Endothelial cell of umbilical vein (primary cell): ENCODE measurements at regions not wholly inside any gene's neighbourhood (a gene's known extent, or its start where the extent isn't known, plus 50 kb on each side); places are given as distances from the start of the nearest gene placed in this dataset.

Experiments used
- EZH2 ChIP-seq: IDR thresholded peaks from 2 replicates; pipeline ENCODE4 v1.6.1; 2012; ENCODE audit warnings: borderline replicate concordance, low read depth, mild to moderate bottlenecking, moderate library complexity, low read length, inconsistent platforms; ENCODE audit not compliant: severe bottlenecking
- FOS ChIP-seq: IDR thresholded peaks from 2 replicates; pipeline ENCODE4 v1.6.1; 2011; ENCODE audit warnings: mild to moderate bottlenecking, low read length, moderate library complexity, borderline replicate concordance; ENCODE audit not compliant: insufficient read depth
- GATA2 ChIP-seq: IDR thresholded peaks from 2 replicates; pipeline ENCODE4 v1.7.0; 2011; ENCODE audit warnings: low read depth, mild to moderate bottlenecking, moderate library complexity, mixed read lengths, low read length; ENCODE audit not compliant: insufficient read length, insufficient read depth
- JUN ChIP-seq: IDR thresholded peaks from 2 replicates; pipeline ENCODE4 v1.6.1; 2011; ENCODE audit warnings: borderline replicate concordance, low read depth; ENCODE audit not compliant: insufficient read length, insufficient read depth
- MYC ChIP-seq: IDR thresholded peaks from one replicate; pipeline ENCODE4 v1.6.1; 2011; ENCODE audit warnings: mild to moderate bottlenecking, low read depth, low read length
- POLR2A ChIP-seq: IDR thresholded peaks from 2 replicates; pipeline ENCODE4 v1.6.1; 2012; ENCODE audit warnings: low read depth, mild to moderate bottlenecking, control low read depth, low read length
- POLR2AphosphoS5 ChIP-seq: IDR thresholded peaks from 2 replicates; pipeline ENCODE4 v1.6.1; 2012; ENCODE audit warnings: low read depth, mild to moderate bottlenecking, control low read depth, low read length, moderate library complexity; ENCODE audit not compliant: insufficient read depth
- TF ChIP-seq, protein P1 (sequence below), 2 donors: IDR thresholded peaks; 1 replicate in 1 of 2; 2 replicates in 1 of 2; pipeline ENCODE4 v1.5.1; 2011; ENCODE audit warnings: low read length in 2 of 2, mild to moderate bottlenecking in 2 of 2, moderate library complexity in 2 of 2, control low read depth in 1 of 2, inconsistent platforms in 1 of 2, low read depth in 1 of 2; ENCODE audit not compliant: insufficient read depth in 1 of 2; ENCODE audit errors: extremely low read depth in 1 of 2
- TF ChIP-seq, protein P2 (sequence below): IDR thresholded peaks from 2 replicates; pipeline ENCODE4 v1.6.1; 2011; ENCODE audit not compliant: insufficient read depth, insufficient read length

DNA sequence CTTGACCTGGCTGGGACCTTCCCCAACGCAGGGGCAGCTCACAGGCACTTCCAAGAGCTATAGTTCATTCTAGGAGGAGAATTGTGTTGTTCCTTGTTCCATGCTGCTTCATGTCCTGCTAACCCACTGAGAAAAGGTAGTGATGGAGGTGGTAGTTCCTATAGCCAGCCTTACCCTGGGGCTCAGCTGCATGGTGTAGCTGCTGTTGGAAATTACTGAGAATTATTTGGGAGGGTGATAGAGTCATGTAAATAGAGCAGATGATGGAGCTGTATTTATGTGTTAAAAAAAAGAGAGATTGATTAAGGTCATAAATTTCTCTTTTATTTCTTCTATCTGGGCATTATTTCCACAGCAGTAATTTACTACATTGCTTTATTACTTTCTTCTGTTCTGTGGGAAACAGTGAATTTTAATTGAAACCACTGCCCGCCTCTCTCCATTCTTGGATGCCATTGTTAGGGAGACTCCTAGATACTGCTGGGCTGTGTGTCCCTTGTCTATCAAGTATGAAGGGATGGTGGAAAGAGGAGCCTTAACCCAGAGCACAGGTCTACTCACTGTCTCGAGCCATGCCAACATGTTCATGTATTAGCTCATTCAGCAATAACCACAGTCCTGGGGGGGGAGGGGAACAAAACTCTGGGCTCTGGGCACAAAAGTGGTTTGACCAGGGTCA, 309.2 kb downstream of the FAT3 start:
- TF ChIP-seq, protein P1, sequence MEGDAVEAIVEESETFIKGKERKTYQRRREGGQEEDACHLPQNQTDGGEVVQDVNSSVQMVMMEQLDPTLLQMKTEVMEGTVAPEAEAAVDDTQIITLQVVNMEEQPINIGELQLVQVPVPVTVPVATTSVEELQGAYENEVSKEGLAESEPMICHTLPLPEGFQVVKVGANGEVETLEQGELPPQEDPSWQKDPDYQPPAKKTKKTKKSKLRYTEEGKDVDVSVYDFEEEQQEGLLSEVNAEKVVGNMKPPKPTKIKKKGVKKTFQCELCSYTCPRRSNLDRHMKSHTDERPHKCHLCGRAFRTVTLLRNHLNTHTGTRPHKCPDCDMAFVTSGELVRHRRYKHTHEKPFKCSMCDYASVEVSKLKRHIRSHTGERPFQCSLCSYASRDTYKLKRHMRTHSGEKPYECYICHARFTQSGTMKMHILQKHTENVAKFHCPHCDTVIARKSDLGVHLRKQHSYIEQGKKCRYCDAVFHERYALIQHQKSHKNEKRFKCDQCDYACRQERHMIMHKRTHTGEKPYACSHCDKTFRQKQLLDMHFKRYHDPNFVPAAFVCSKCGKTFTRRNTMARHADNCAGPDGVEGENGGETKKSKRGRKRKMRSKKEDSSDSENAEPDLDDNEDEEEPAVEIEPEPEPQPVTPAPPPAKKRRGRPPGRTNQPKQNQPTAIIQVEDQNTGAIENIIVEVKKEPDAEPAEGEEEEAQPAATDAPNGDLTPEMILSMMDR (IDR thresholded peaks at IDR 0.05; ENCODE audit: extremely low read depth in 1 of 2, insufficient read depth in 1 of 2, low read depth in 1 of 2, low read length in 2 of 2): no peak
- no peak for TF ChIP-seq POLR2AphosphoS5
- TF ChIP-seq EZH2: no peak
- TF ChIP-seq GATA2: no peak
- TF ChIP-seq POLR2A: no peak
- TF ChIP-seq FOS: no peak
- TF ChIP-seq, protein P2, sequence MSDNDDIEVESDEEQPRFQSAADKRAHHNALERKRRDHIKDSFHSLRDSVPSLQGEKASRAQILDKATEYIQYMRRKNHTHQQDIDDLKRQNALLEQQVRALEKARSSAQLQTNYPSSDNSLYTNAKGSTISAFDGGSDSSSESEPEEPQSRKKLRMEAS: no peak
- no peak for TF ChIP-seq JUN
- no peak for TF ChIP-seq MYC
